ENCODE measurements at regions not wholly inside any gene's neighbourhood (a gene's known extent, or its start where the extent isn't known, plus 50 kb on each side); places are given as distances from the start of the nearest gene placed in this dataset.

DNA sequence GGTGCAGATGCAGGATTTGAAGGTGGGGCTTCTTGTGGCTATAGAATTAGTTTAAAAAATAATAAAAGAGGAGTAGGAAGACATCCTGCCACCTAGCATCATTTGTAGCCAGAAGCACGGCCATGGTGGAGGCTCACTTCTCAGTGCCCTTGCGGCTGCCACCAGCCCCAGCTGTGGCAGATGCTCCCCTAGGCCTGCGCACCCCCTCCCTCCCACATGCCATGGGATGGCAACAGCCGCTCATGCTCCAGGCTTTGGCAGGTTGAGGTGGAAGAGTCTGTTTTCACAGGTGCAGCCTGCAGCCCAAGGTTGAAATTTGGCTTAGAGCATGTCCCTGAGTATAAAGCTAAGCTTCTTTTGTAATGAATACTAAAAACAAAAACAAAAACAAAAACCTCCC, 96.4 kb downstream of the GATA6 start:
- Histone ChIP-seq H3K4me1 (replicated peaks) (no peaks in the 10 kb centered on the region), H3K27ac (no peak overlapping the region), H3K9me3 (no peaks in the 10 kb centered on the region), H3K36me3 (no peaks in the 10 kb centered on the region), H3K27me3 (replicated peaks; ENCODE audit: insufficient read depth) (no peaks in the 10 kb centered on the region), H3K4me3 (no peak overlapping the region)
- WGBS: 87% methylated on average over 4 of the region's 4 CpGs
- TF ChIP-seq, protein P1, sequence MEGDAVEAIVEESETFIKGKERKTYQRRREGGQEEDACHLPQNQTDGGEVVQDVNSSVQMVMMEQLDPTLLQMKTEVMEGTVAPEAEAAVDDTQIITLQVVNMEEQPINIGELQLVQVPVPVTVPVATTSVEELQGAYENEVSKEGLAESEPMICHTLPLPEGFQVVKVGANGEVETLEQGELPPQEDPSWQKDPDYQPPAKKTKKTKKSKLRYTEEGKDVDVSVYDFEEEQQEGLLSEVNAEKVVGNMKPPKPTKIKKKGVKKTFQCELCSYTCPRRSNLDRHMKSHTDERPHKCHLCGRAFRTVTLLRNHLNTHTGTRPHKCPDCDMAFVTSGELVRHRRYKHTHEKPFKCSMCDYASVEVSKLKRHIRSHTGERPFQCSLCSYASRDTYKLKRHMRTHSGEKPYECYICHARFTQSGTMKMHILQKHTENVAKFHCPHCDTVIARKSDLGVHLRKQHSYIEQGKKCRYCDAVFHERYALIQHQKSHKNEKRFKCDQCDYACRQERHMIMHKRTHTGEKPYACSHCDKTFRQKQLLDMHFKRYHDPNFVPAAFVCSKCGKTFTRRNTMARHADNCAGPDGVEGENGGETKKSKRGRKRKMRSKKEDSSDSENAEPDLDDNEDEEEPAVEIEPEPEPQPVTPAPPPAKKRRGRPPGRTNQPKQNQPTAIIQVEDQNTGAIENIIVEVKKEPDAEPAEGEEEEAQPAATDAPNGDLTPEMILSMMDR (IDR thresholded peaks at IDR 0.05): no peak
- TF ChIP-seq POLR2A (IDR thresholded peaks at IDR 0.05) (no peak), POLR2AphosphoS5 (IDR thresholded peaks at IDR 0.05) (no peak)
- intact Hi-C loops (cut with DNase I): loop anchor here (10.0 kb wide), 1 partner anchor 49 kb away; no protein-coding TSS in a partner anchor
- no peak for DNase-seq (ENCODE audit: low spot score)

DNA sequence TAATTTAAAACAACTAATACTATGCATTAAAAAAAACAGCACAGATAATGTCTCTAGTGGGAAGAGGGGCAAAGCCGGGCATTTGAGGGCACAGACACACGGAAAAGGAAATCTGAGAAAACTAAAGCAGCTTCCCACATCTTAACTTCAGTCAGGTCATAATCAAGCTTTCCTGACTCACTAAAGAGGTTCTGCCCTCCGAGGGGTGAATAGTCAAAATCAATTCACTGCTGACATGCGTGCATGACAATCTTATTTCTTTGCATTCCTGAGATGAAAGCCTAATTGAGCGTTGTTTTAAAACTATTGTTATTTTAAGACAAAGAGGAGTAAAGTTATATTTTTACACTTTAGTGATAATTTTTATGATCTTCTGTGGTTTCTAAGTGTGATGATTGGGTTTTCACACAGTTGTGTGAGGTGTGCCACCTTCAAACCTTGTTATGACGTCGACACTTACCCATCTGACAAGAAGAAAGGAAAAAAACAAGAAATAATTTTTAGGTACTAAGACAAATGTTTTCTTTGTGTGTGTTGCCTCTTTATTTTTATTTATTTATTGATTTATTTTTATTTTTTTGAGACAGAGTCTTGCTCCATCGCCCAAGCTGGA, 90.9 kb downstream of the GATA6 start:
- H3K9me3 ChIP-seq: no peaks in the 10 kb centered on the region
- TF ChIP-seq POLR2A (IDR thresholded peaks at IDR 0.05) (no peak), POLR2AphosphoS5 (IDR thresholded peaks at IDR 0.05) (no peak)
- TF ChIP-seq, protein P1 (IDR thresholded peaks at IDR 0.05): no peak
- intact Hi-C loops (cut with DNase I): loop anchor here (10.0 kb wide), 1 partner anchor 54 kb away; no protein-coding TSS in a partner anchor
- DNase-seq (ENCODE audit: low spot score): no peak
- no peaks in the 10 kb centered on the region for H3K4me1 ChIP-seq (replicated peaks)
- no peak overlapping the region for H3K4me3 ChIP-seq
- H3K27ac ChIP-seq: no peak overlapping the region
- no peaks in the 10 kb centered on the region for H3K36me3 ChIP-seq
- no peaks in the 10 kb centered on the region for H3K27me3 ChIP-seq (replicated peaks; ENCODE audit: insufficient read depth)
- 86% methylated on average over 8 of the region's 8 CpGs for WGBS

DNA sequence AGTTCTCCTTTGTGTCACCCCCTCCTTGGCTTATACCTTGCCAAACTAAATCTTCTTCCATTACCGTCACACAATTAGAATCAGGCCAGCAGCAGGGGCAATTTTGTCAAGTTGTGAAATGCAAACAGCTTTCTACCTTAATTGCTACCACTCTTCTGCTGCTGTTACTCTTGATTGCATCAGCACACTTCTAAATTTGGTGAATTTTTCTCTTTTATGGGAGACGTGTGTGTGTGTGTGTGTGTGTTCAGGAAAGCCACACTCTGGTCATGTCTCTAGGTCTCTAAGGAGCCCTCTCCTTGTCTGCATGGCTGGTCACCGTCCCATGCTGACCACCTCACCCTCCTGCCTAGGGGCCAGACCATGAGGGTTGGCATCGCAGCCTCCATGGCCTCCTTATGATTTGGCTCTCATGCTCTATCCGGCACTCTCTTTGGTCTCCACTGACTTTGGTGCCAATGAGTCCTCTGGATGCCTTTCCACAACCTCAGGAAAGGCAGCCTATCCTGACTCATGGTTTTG, 87.7 kb downstream of the GATA6 start:
- TF ChIP-seq, protein P1 (IDR thresholded peaks at IDR 0.05): no peak
- TF ChIP-seq POLR2A (IDR thresholded peaks at IDR 0.05) (no peak), POLR2AphosphoS5 (IDR thresholded peaks at IDR 0.05) (no peak)
- no peak for DNase-seq (ENCODE audit: low spot score)

DNA sequence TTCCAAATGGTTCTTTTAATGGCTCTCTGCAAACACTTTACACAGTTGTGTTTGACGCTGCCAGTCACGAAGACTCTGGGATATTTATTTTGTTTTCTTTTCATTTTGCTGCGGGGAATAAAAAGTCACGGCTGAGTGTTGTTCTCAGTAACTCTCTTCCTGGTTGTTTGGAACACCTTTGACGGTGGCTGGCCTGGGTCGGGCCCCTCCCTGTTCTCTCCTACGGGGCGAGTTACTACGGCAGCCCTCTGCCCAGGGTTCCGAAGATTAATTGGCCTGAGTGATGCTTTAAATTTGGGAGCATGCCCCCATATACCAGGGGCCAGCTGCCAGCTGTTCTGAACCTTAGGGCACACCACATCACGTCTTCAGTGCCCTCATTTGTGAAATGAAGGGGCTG, 84.7 kb downstream of the GATA6 start:
- intact Hi-C loops (cut with DNase I): no loop called here
- H3K27ac ChIP-seq: no peak overlapping the region

More for the DNA sequence above, 87.7 kb downstream of the GATA6 start:
- Histone ChIP-seq H3K4me1 (replicated peaks) (no peaks in the 10 kb centered on the region), H3K4me3 (no peak overlapping the region), H3K27me3 (replicated peaks; ENCODE audit: insufficient read depth) (no peaks in the 10 kb centered on the region), H3K27ac (no peak overlapping the region), H3K36me3 (no peaks in the 10 kb centered on the region), H3K9me3 (no peaks in the 10 kb centered on the region)
- intact Hi-C loops (cut with DNase I): no loop called here
- 87% methylated on average over 5 of the region's 5 CpGs for WGBS

More for the DNA sequence above, 84.7 kb downstream of the GATA6 start:
- WGBS: 45% methylated on average over 11 of the region's 11 CpGs
- TF ChIP-seq POLR2AphosphoS5 (IDR thresholded peaks at IDR 0.05) (no peak), POLR2A (IDR thresholded peaks at IDR 0.05) (no peak)
- TF ChIP-seq, protein P1 (IDR thresholded peaks at IDR 0.05): no peak
- H3K4me3 ChIP-seq: no peak overlapping the region
- no peaks in the 10 kb centered on the region for H3K4me1 ChIP-seq (replicated peaks)
- H3K9me3 ChIP-seq: no peaks in the 10 kb centered on the region
- H3K27me3 ChIP-seq (replicated peaks; ENCODE audit: insufficient read depth): no peaks in the 10 kb centered on the region
- no peaks in the 10 kb centered on the region for H3K36me3 ChIP-seq
- no peak for DNase-seq (ENCODE audit: low spot score)

All from prostate gland (tissue), 2 donors.